ENCODE measurements at regions not wholly inside any gene's neighbourhood (a gene's known extent, or its start where the extent isn't known, plus 50 kb on each side); places are given as distances from the start of the nearest gene placed in this dataset.

- H3K27me3 Mint-ChIP-seq (ENCODE audit: insufficient read depth) = no peaks in the 10 kb centered on the region
Measured at GRCh38 chr13:32830336-32831031, 185.7 kb upstream of the KL start.

GRCh38 chr13:32837307-32837972 lies 178.8 kb upstream of the KL start:
- no peak overlapping the region for H3K27ac Mint-ChIP-seq
- H3K9ac ChIP-seq (ENCODE audit: extremely low read depth, low read length, poor library complexity, severe bottlenecking) = no peak overlapping the region

More at GRCh38 chr13:32830336-32831031, 185.7 kb upstream of the KL start:
- Mint-ChIP-seq H3K9me3 (peaks cover 3% of the 10 kb centered on the region), H3K27ac (no peak overlapping the region), H3K4me3 (no peak overlapping the region), H3K4me1 (no peaks in the 10 kb centered on the region), H3K36me3 (ENCODE audit: low read depth) (no peaks in the 10 kb centered on the region)
- no peak overlapping the region for H3K27ac ChIP-seq (ENCODE audit: low read depth, low read length)
- H3K27me3 ChIP-seq (ENCODE audit: control insufficient read depth, insufficient read depth, low read length, poor library complexity, severe bottlenecking) = no peaks in the 10 kb centered on the region
- no peak overlapping the region for H3K9ac ChIP-seq (ENCODE audit: extremely low read depth, low read length, poor library complexity, severe bottlenecking)
- H3K36me3 ChIP-seq (ENCODE audit: control insufficient read depth, insufficient read depth, low read length) = no peaks in the 10 kb centered on the region
- peaks cover 3% of the 10 kb centered on the region for H3K4me1 ChIP-seq (ENCODE audit: control insufficient read depth, insufficient read depth, low read length)
- WGBS, 2 experiments (ENCODE audit: insufficient coverage in 1 of 2, insufficient read length in 1 of 2) = 95% methylated on average over 4 to 10 of the region's 10 CpGs
- DNase-seq = no peak
- TF ChIP-seq CTCF (conservative IDR thresholded peaks at IDR 0.05) = no peak
- H3K9me3 ChIP-seq (ENCODE audit: control insufficient read depth, low read length) = peaks cover 6% of the 10 kb centered on the region
- no peak overlapping the region for H3K4me3 ChIP-seq (ENCODE audit: low read length)

More at GRCh38 chr13:32837307-32837972, 178.8 kb upstream of the KL start:
- TF ChIP-seq CTCF (conservative IDR thresholded peaks at IDR 0.05) = no peak
- peak; percentile 39 for DNase-seq
- 85 to 86% methylated on average over 4 to 5 of the region's 5 CpGs for WGBS, 2 experiments (ENCODE audit: insufficient coverage in 1 of 2, insufficient read length in 1 of 2)
- peaks cover 6% of the 10 kb centered on the region for H3K9me3 ChIP-seq (ENCODE audit: control insufficient read depth, low read length)
- H3K27me3 Mint-ChIP-seq (ENCODE audit: insufficient read depth) = no peaks in the 10 kb centered on the region
- no peak overlapping the region for H3K4me3 ChIP-seq (ENCODE audit: low read length)
- no peak overlapping the region for H3K4me3 Mint-ChIP-seq
- no peaks in the 10 kb centered on the region for H3K4me1 ChIP-seq (ENCODE audit: control insufficient read depth, insufficient read depth, low read length)
- no peaks in the 10 kb centered on the region for H3K36me3 Mint-ChIP-seq (ENCODE audit: low read depth)
- peaks cover 16% of the 10 kb centered on the region for H3K4me1 Mint-ChIP-seq
- peaks cover 3% of the 10 kb centered on the region for H3K9me3 Mint-ChIP-seq
- H3K27me3 ChIP-seq (ENCODE audit: control insufficient read depth, insufficient read depth, low read length, poor library complexity, severe bottlenecking) = no peaks in the 10 kb centered on the region
- H3K27ac ChIP-seq (ENCODE audit: low read depth, low read length) = no peak overlapping the region
- no peaks in the 10 kb centered on the region for H3K36me3 ChIP-seq (ENCODE audit: control insufficient read depth, insufficient read depth, low read length)
